ENCODE measurements at regions not wholly inside any gene's neighbourhood (a gene's known extent, or its start where the extent isn't known, plus 50 kb on each side); places are given as distances from the start of the nearest gene placed in this dataset.

- no peak for ATAC-seq
- no peak for TF ChIP-seq CTCF (IDR thresholded peaks at IDR 0.05)
- H3K4me3 ChIP-seq, result no peak overlapping the region
- no peak overlapping the region for H3K27ac ChIP-seq
- no peak for DNase-seq
- intact Hi-C loops (cut with DNase I), result no loop called here
- no peaks in the 10 kb centered on the region for H3K4me1 ChIP-seq
- no peaks in the 10 kb centered on the region for H3K27me3 ChIP-seq
- H3K36me3 ChIP-seq, result no peaks in the 10 kb centered on the region
- no peaks in the 10 kb centered on the region for H3K9me3 ChIP-seq
These were observed 54.3 kb upstream of the MEGF10 start for GRCh38 chr5:127236254-127236653.

Measured in upper lobe of right lung (tissue), 1 donor.